HepG2 (cell line): ENCODE measurements at regions not wholly inside any gene's neighbourhood (a gene's known extent, or its start where the extent isn't known, plus 50 kb on each side); places are given as distances from the start of the nearest gene placed in this dataset.
"Not testable (repeated sequence)": the region's sequence is repeated elsewhere in the genome, so short reads cannot be mapped to it uniquely, and the experiment has no call there.

ENCODE experiments used
- ATAC-seq: fragments of 200-7000 bp; cut with Tn5 transposase; 3 replicates; pipeline ENCODE4 v1.9.1; 2020; ENCODE audit warnings: mild to moderate bottlenecking, moderate library complexity
- BruUV-seq: library from RNA; stranded (reverse); fragments of 400-500 nt; replicated peaks from 2 replicates; lab custom pipeline; 2021; lab: Mats Ljungman, UMichigan
- CTCF ChIA-PET: fragments of 300-600 bp; formaldehyde crosslinking; extraction: SDS; loops from one replicate; lab custom pipeline; 2021; ENCODE audit warnings: low total read pairs, inconsistent platforms, low intra/inter-chr PET ratio; lab: Yijun Ruan, JAX
- POLR2A ChIA-PET: fragments of 350-600 bp; sonication (Branson Sonifier 250); formaldehyde crosslinking; loops from one replicate; lab custom pipeline; 2020; ENCODE audit warnings: antibody characterized with exemption, inconsistent platforms; lab: Yijun Ruan, JAX
- DNase-seq: peaks from one replicate; pipeline ENCODE4 v3.0.0-alpha.2; 2015; ENCODE audit warnings: low spot score
- FAIRE-seq: peaks from 3 replicates; lab custom pipeline; 2011; peaks lifted over from hg19 to GRCh38; lab: Jason Lieb, UNC
- H2AFZ ChIP-seq: one replicate; pipeline ENCODE4 v1.6.1; 2011; ENCODE audit warnings: low read length, inconsistent platforms
- H3K27ac ChIP-seq: fragments of 300-600 bp; 3 replicates; pipeline ENCODE4 v1.8.0; 2011; ENCODE audit warnings: mixed run types, mild to moderate bottlenecking, mixed read lengths, low read length, inconsistent platforms; ENCODE audit not compliant: insufficient read depth; ENCODE audit errors: extremely low read length
- H3K27me3 ChIP-seq, 2 experiments: fragments of 200-600 bp in 1 of 2; 2 replicates in 1 of 2; 3 replicates in 1 of 2; pipeline versions ENCODE4 v1.6.0 to v1.8.0; 2011; ENCODE audit warnings: low read length in 2 of 2, mild to moderate bottlenecking in 2 of 2, moderate library complexity in 2 of 2, inconsistent platforms in 1 of 2; ENCODE audit not compliant: insufficient read depth in 2 of 2, control insufficient read depth in 1 of 2
- H3K36me3 ChIP-seq, 2 experiments: fragments of 200-600 bp in 1 of 2; replicated peaks in 1 of 2; 2 replicates in 1 of 2; 3 replicates in 1 of 2; pipeline versions ENCODE4 v1.5.1 to v1.8.0; 2011; ENCODE audit warnings: low read length in 2 of 2, inconsistent platforms in 1 of 2; ENCODE audit not compliant: insufficient read depth in 2 of 2, control insufficient read depth in 1 of 2
- H3K4me1 ChIP-seq: 2 replicates; pipeline ENCODE4 v1.5.1; 2012; ENCODE audit warnings: low read length, inconsistent platforms; ENCODE audit not compliant: insufficient read depth
- H3K4me2 ChIP-seq: 2 replicates; pipeline ENCODE4 v1.6.0; 2011; ENCODE audit warnings: low read depth, low read length, inconsistent platforms
- H3K4me3 ChIP-seq, 3 experiments: fragments of 200-600 bp in 1 of 3; sonication (generic), shearing (Covaris generic) in 1 of 3; replicated peaks in 1 of 3; 2 replicates each; pipeline ENCODE4 v1.5.1; 2011 to 2016; ENCODE audit warnings: low read length in 3 of 3, inconsistent platforms in 2 of 3, low read depth in 2 of 3, mild to moderate bottlenecking in 2 of 3, control low read depth in 1 of 3, mixed read lengths in 1 of 3; ENCODE audit not compliant: insufficient read depth in 1 of 3
- H3K79me2 ChIP-seq: one replicate; pipeline ENCODE4 v1.6.1; 2011; ENCODE audit warnings: low read length, inconsistent platforms; ENCODE audit not compliant: insufficient read depth
- H3K9ac ChIP-seq: 2 replicates; pipeline ENCODE4 v1.6.0; 2011; ENCODE audit warnings: mild to moderate bottlenecking, low read depth, low read length, inconsistent platforms; ENCODE audit not compliant: insufficient read depth
- H3K9me3 ChIP-seq: 2 replicates; pipeline ENCODE4 v1.5.1; 2012; ENCODE audit warnings: mild to moderate bottlenecking, low read length
- H4K20me1 ChIP-seq: 2 replicates; pipeline ENCODE4 v1.6.0; 2011; ENCODE audit warnings: inconsistent platforms, mild to moderate bottlenecking, low read length, moderate library complexity; ENCODE audit not compliant: insufficient read depth
- WGBS: methylation state at CpG from one replicate; pipeline ENCODE4 v1.1.6; 2017; ENCODE audit warnings: low lambda C conversion rate; 5-methylcytosine and 5-hydroxymethylcytosine counted together
- in situ Hi-C: cut with HindIII; loops from 2 replicates; pipeline ENCODE4 v1.10.0; 2017; ENCODE audit warnings: low pct_unique_long_range_greater_than_20kb; ENCODE audit not compliant: extremely low pct_ligation_motif_present
- intact Hi-C: fragments of 100-400 bp; cut with micrococcal nuclease; formaldehyde crosslinking; loops from one replicate; pipeline ENCODE4 v1.10.0; 2022; ENCODE audit not compliant: unreplicated experiment

- H4K20me1 ChIP-seq, H3K79me2 ChIP-seq, H3K27me3 ChIP-seq, intact Hi-C loops, FAIRE-seq, H3K4me1 ChIP-seq, H3K9ac ChIP-seq, CTCF ChIA-PET, POLR2A ChIA-PET, H2AFZ ChIP-seq, H3K36me3 ChIP-seq, BruUV-seq, DNase-seq, H3K4me2 ChIP-seq, in situ Hi-C loops, ATAC-seq, H3K9me3 ChIP-seq, H3K27ac ChIP-seq, H3K4me3 ChIP-seq: not testable (repeated sequence)
- WGBS, result no CpG with 5 or more reads among the region's 5 CpGs
Measured at GRCh38 chrY:17827155-17827554, 52.9 kb downstream of the CDY2B start.

GRCh38 chrY:17819700-17820099, 60.3 kb downstream of the CDY2B start:
- ATAC-seq (0 out of 3 replicates have a peak, but pooled peaks have one; percentile 31), FAIRE-seq (peak; percentile 82)
- H3K27me3 ChIP-seq, H3K9me3 ChIP-seq, H3K4me3 ChIP-seq, H4K20me1 ChIP-seq, H3K27ac ChIP-seq, H3K9ac ChIP-seq, CTCF ChIA-PET, POLR2A ChIA-PET, in situ Hi-C loops, BruUV-seq, DNase-seq, H3K4me2 ChIP-seq, H2AFZ ChIP-seq, H3K4me1 ChIP-seq, intact Hi-C loops, H3K79me2 ChIP-seq, H3K36me3 ChIP-seq: not testable (repeated sequence)
- no CpG with 5 or more reads among the region's 4 CpGs for WGBS

- H3K79me2 ChIP-seq, DNase-seq: not testable (repeated sequence)
Measured at GRCh38 chrY:17819025-17819646, 60.9 kb downstream of the CDY2B start.

DNA sequence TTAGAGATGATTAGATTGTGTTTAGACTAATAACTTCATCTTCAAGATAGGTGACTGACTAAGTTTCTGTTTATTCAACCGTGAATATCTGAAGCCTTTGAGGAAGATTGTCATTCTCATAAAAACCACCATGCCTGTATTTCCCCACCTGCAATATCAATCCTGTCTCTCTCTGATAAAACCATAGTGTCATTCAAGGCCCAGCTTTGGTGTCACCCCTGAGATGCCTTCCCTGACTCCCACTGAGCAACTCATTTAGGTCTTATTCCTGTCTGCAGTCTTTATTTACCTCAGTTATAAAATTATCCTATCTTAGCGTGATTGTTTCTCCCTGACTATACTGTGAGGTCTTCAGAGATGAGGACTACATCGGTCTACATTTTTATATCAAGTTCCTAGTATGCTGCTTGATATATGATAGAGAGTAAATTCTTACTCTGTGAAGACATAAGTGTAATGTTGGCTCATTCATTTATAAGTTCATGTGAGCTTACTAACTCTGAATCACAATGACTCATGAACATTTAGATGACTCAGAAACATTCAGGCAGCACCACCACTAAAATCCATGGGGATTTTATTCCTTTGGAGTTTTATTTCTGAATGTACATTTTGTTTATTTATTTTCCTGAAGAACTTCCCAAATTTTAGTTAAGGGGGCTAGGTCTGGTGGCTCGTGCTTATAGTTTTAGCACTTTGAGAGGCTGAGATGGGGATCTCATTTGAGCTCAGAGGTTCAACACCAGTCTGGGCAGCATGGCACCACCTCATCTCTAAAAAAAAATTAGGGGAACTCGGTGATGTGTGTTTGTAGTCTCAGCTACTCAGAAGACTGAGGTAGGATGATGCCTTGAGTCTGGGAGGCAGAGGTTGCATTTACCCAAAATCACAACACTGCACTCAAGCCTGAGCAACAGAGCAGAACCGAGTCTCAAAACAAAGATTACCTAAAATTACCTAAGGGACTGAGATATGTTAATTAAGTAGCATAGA, 62.6 kb downstream of the CDY2B start:
- no CpG with 5 or more reads among the region's 6 CpGs for WGBS
- H3K4me2 ChIP-seq, ATAC-seq, H3K79me2 ChIP-seq, CTCF ChIA-PET, H2AFZ ChIP-seq, H3K9me3 ChIP-seq, FAIRE-seq, H3K36me3 ChIP-seq, DNase-seq, H3K4me3 ChIP-seq, H4K20me1 ChIP-seq, H3K27ac ChIP-seq, in situ Hi-C loops, BruUV-seq, H3K27me3 ChIP-seq, H3K4me1 ChIP-seq, intact Hi-C loops, H3K9ac ChIP-seq, POLR2A ChIA-PET: not testable (repeated sequence)

More at GRCh38 chrY:17819025-17819646, 60.9 kb downstream of the CDY2B start:
- no CpG with 5 or more reads among the region's 3 CpGs for WGBS
- H3K4me2 ChIP-seq, H3K9ac ChIP-seq, H3K4me3 ChIP-seq, H3K27me3 ChIP-seq, BruUV-seq, CTCF ChIA-PET, FAIRE-seq, H3K36me3 ChIP-seq, H3K4me1 ChIP-seq, H3K27ac ChIP-seq, H4K20me1 ChIP-seq, intact Hi-C loops, ATAC-seq, H2AFZ ChIP-seq, POLR2A ChIA-PET, H3K9me3 ChIP-seq, in situ Hi-C loops: not testable (repeated sequence)
